Transverse colon (tissue), 4 donors: ENCODE measurements at regions not wholly inside any gene's neighbourhood (a gene's known extent, or its start where the extent isn't known, plus 50 kb on each side); places are given as distances from the start of the nearest gene placed in this dataset.

Experiments
- DNase-seq: peaks from one replicate; pipeline ENCODE4 v3.0.0-alpha.2; 2019
- H3K27ac ChIP-seq, 4 donors: fragments of 200-600 bp; sonication (generic); 2 replicates each; pipeline ENCODE4 v1.5.1; 2016 to 2018; ENCODE audit warnings: inconsistent platforms in 4 of 4
- H3K27me3 ChIP-seq: fragments of 200-600 bp; sonication (generic); 2 replicates; pipeline ENCODE4 v1.5.1; 2017; ENCODE audit warnings: inconsistent platforms
- H3K36me3 ChIP-seq, 4 donors: fragments of 200-600 bp; sonication (generic); 2 replicates each; pipeline ENCODE4 v1.5.1; 2017 to 2019; ENCODE audit warnings: inconsistent platforms in 4 of 4
- H3K4me1 ChIP-seq, 4 donors: fragments of 200-600 bp; sonication (generic); 2 replicates each; pipeline ENCODE4 v1.5.1; 2017 to 2020; ENCODE audit warnings: inconsistent platforms in 4 of 4
- H3K4me3 ChIP-seq, 4 donors: fragments of 200-600 bp; sonication (generic); 1 replicate in 1 of 4; 2 replicates in 3 of 4; pipeline versions ENCODE4 v1.5.1 to v1.6.1; 2017 to 2019; ENCODE audit warnings: inconsistent platforms in 4 of 4
- H3K9me3 ChIP-seq, 2 donors: fragments of 200-600 bp; sonication (generic); 2 replicates each; pipeline ENCODE4 v1.5.1; 2017 to 2019; ENCODE audit warnings: inconsistent platforms in 2 of 2
- EP300 ChIP-seq: sonication (generic); formaldehyde crosslinking; IDR thresholded peaks from one replicate; pipeline ENCODE4 v1.6.1; 2017; ENCODE audit warnings: antibody characterized with exemption, low read depth
- POLR2A ChIP-seq: fragments of 450-650 bp; IDR thresholded peaks from one replicate; pipeline ENCODE4 v1.6.1; 2016; ENCODE audit warnings: antibody characterized with exemption, mild to moderate bottlenecking, moderate library complexity
- POLR2AphosphoS5 ChIP-seq, 3 donors: sonication (generic); formaldehyde crosslinking; IDR thresholded peaks; one replicate each; pipeline ENCODE4 v1.6.1; 2016; ENCODE audit warnings: antibody characterized with exemption in 3 of 3
- WGBS, 2 donors: methylation state at CpG; one replicate each; pipeline ENCODE4 v1.1.5; 2018; ENCODE audit warnings: low coverage in 1 of 2; 5-methylcytosine and 5-hydroxymethylcytosine counted together
- in situ Hi-C, 4 donors: fragments of 200-750 bp; cut with MboI; loops; one replicate each; pipeline versions ENCODE4 v1.15.0 to v1.15.1; 2017; ENCODE audit warnings: low sequenced_read_pairs in 3 of 4, low pct_ligation_motif_present in 1 of 4, low pct_unique_long_range_greater_than_20kb in 1 of 4
- intact Hi-C: fragments of 100-400 bp; cut with DNase I; formaldehyde crosslinking; loops from one replicate; pipeline ENCODE4 v1.15.1; 2023; ENCODE audit warnings: low total_unique reads
- TF ChIP-seq, protein P1 (sequence below), 5 experiments: fragments of 200-600 bp in 3 of 5; fragments of 450-650 bp in 2 of 5; sonication (generic) in 3 of 5; IDR thresholded peaks; 1 replicate in 2 of 5; 2 replicates in 3 of 5; pipeline ENCODE4 v1.5.1; 2016 to 2017; ENCODE audit warnings: antibody characterized with exemption in 5 of 5, inconsistent platforms in 3 of 5, mild to moderate bottlenecking in 2 of 5, moderate library complexity in 1 of 5

GRCh38 chr7:79912213-79912633 lies 222.4 kb upstream of the GNAI1 start:
- intact Hi-C loops: no loop called here
- no peak for DNase-seq
- in situ Hi-C loops: no loop called here
- WGBS, 2 donors: 0 to 23% methylated on average over 1 to 4 of the region's 4 CpGs
- no peak overlapping the region for H3K27ac ChIP-seq
- H3K9me3 ChIP-seq: no peaks in the 10 kb centered on the region
- no peaks in the 10 kb centered on the region for H3K36me3 ChIP-seq
- no peaks in the 10 kb centered on the region for H3K27me3 ChIP-seq
- TF ChIP-seq POLR2A: no peak
- TF ChIP-seq EP300: no peak
- TF ChIP-seq, protein P1, sequence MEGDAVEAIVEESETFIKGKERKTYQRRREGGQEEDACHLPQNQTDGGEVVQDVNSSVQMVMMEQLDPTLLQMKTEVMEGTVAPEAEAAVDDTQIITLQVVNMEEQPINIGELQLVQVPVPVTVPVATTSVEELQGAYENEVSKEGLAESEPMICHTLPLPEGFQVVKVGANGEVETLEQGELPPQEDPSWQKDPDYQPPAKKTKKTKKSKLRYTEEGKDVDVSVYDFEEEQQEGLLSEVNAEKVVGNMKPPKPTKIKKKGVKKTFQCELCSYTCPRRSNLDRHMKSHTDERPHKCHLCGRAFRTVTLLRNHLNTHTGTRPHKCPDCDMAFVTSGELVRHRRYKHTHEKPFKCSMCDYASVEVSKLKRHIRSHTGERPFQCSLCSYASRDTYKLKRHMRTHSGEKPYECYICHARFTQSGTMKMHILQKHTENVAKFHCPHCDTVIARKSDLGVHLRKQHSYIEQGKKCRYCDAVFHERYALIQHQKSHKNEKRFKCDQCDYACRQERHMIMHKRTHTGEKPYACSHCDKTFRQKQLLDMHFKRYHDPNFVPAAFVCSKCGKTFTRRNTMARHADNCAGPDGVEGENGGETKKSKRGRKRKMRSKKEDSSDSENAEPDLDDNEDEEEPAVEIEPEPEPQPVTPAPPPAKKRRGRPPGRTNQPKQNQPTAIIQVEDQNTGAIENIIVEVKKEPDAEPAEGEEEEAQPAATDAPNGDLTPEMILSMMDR (IDR thresholded peaks at IDR 0.05): no peak
- no peak for TF ChIP-seq POLR2AphosphoS5 (IDR thresholded peaks at IDR 0.05)
- no peaks in the 10 kb centered on the region for H3K4me1 ChIP-seq
- H3K4me3 ChIP-seq: no peak overlapping the region

- 74% methylated on average over 2 to 3 of the region's 3 CpGs for WGBS, 2 donors
- H3K36me3 ChIP-seq: no peaks in the 10 kb centered on the region
- no peak overlapping the region for H3K27ac ChIP-seq
- TF ChIP-seq POLR2A (no peak), EP300 (no peak)
- TF ChIP-seq, protein P1 (IDR thresholded peaks at IDR 0.05): no peak
- in situ Hi-C loops (no loop called here), intact Hi-C loops (no loop called here)
- no peak for DNase-seq
- H3K27me3 ChIP-seq: no peaks in the 10 kb centered on the region
- no peaks in the 10 kb centered on the region for H3K4me1 ChIP-seq
- no peak overlapping the region for H3K4me3 ChIP-seq
- no peaks in the 10 kb centered on the region for H3K9me3 ChIP-seq
Measured at GRCh38 chr7:79911420-79911819, 223.2 kb upstream of the GNAI1 start.

- no peak overlapping the region for H3K4me3 ChIP-seq
- no peak overlapping the region for H3K27ac ChIP-seq
- no peaks in the 10 kb centered on the region for H3K36me3 ChIP-seq
- 58 to 71% methylated on average over 6 of the region's 6 CpGs for WGBS, 2 donors
- intact Hi-C loops: no loop called here
- H3K4me1 ChIP-seq: no peaks in the 10 kb centered on the region
- no peak for DNase-seq
- no peaks in the 10 kb centered on the region for H3K27me3 ChIP-seq
- in situ Hi-C loops: no loop called here
- no peaks in the 10 kb centered on the region for H3K9me3 ChIP-seq
- TF ChIP-seq EP300 (no peak), POLR2AphosphoS5 (IDR thresholded peaks at IDR 0.05) (no peak), POLR2A (no peak)
- TF ChIP-seq, protein P1 (IDR thresholded peaks at IDR 0.05): no peak
Measured at GRCh38 chr7:79909176-79909575, 225.5 kb upstream of the GNAI1 start.

DNA sequence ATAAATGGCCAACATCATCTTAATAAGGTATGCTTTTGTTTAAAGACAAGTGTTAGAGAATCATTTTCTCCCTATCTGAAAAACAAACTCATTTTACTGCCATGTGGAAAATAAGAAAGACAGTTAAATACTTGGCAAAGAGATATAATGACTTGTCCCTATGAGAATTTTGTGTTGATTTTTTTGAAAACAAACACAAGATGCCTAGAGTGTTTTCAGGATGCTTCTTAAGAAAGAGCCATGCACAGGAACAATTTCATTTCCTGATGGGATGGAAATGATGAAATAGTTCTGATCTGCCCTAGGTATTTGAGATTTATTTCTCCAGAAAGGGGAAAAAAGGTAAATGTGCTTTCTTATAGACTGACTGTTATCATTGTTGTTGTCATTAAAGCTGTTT lies 237.5 kb upstream of the GNAI1 start:
- in situ Hi-C loops (no loop called here), intact Hi-C loops (no loop called here)
- H3K9me3 ChIP-seq: no peaks in the 10 kb centered on the region
- no peaks in the 10 kb centered on the region for H3K4me1 ChIP-seq
- H3K27ac ChIP-seq: no peak overlapping the region
- no peak overlapping the region for H3K4me3 ChIP-seq
- DNase-seq: no peak
- H3K36me3 ChIP-seq: no peaks in the 10 kb centered on the region
- no peaks in the 10 kb centered on the region for H3K27me3 ChIP-seq
- TF ChIP-seq, protein P1 (IDR thresholded peaks at IDR 0.05): no peak
- no peak for TF ChIP-seq POLR2A
- TF ChIP-seq POLR2AphosphoS5 (IDR thresholded peaks at IDR 0.05): no peak
- TF ChIP-seq EP300: no peak
